ENCODE measurements at regions not wholly inside any gene's neighbourhood (a gene's known extent, or its start where the extent isn't known, plus 50 kb on each side); places are given as distances from the start of the nearest gene placed in this dataset.

DNA sequence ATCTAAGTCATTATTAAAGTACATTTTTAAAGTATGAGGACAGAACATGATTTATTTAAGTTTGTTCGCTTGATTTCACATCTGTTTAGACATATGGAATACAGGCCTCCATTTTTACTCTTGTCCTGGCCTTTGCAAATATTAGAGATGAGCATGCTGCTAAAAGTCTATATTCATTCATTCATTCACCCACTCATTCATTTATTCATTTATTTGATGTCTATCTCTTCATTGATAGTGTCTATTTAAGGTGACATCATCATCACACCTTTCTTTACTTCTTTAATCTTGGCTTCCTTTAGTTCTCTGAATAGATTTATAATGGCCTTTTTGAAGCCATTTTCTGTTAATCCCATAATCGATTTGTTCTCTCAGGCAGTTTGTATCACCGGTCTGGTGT, 68.0 kb downstream of the THNSL1 start:
- Mint-ChIP-seq H3K9me3 (peaks cover 7% of the 10 kb centered on the region), H3K4me3 (no peak overlapping the region), H3K27me3 (ENCODE audit: low read depth) (no peaks in the 10 kb centered on the region), H3K4me1 (peaks cover 9% of the 10 kb centered on the region), H3K36me3 (ENCODE audit: low read depth) (no peaks in the 10 kb centered on the region), H3K27ac (no peak overlapping the region)
- TF ChIP-seq, protein P1, sequence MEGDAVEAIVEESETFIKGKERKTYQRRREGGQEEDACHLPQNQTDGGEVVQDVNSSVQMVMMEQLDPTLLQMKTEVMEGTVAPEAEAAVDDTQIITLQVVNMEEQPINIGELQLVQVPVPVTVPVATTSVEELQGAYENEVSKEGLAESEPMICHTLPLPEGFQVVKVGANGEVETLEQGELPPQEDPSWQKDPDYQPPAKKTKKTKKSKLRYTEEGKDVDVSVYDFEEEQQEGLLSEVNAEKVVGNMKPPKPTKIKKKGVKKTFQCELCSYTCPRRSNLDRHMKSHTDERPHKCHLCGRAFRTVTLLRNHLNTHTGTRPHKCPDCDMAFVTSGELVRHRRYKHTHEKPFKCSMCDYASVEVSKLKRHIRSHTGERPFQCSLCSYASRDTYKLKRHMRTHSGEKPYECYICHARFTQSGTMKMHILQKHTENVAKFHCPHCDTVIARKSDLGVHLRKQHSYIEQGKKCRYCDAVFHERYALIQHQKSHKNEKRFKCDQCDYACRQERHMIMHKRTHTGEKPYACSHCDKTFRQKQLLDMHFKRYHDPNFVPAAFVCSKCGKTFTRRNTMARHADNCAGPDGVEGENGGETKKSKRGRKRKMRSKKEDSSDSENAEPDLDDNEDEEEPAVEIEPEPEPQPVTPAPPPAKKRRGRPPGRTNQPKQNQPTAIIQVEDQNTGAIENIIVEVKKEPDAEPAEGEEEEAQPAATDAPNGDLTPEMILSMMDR (IDR thresholded peaks at IDR 0.05; ENCODE audit: unreplicated experiment in 3 of 3) = no peak

DNA sequence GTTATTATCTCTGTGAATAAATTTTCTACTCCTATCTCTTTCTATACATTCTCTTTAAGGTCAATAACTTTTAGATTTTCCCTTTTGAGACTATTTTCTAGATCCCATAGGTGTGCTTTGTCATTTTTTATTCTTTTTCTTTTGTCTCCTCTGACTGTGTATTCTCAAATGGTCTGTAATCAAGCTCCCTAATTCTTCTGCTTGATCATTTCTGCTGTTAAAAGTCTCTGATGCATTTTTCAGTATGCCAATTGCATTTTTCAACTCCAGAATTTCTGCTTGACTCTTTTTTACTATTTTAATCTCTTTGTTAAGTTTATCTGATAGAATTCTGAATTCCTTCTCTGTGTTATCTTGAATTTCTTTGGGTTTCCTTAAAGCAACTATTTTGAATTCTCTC, 78.2 kb downstream of the THNSL1 start:
- no peak overlapping the region for H3K4me3 Mint-ChIP-seq
- no peaks in the 10 kb centered on the region for H3K36me3 Mint-ChIP-seq (ENCODE audit: low read depth)
- TF ChIP-seq, protein P1 (IDR thresholded peaks at IDR 0.05; ENCODE audit: unreplicated experiment in 3 of 3) = no peak
- H3K4me1 Mint-ChIP-seq = no peaks in the 10 kb centered on the region
- H3K27me3 Mint-ChIP-seq (ENCODE audit: low read depth) = no peaks in the 10 kb centered on the region
- H3K27ac Mint-ChIP-seq = no peak overlapping the region
- peaks cover 35% of the 10 kb centered on the region for H3K9me3 Mint-ChIP-seq

DNA sequence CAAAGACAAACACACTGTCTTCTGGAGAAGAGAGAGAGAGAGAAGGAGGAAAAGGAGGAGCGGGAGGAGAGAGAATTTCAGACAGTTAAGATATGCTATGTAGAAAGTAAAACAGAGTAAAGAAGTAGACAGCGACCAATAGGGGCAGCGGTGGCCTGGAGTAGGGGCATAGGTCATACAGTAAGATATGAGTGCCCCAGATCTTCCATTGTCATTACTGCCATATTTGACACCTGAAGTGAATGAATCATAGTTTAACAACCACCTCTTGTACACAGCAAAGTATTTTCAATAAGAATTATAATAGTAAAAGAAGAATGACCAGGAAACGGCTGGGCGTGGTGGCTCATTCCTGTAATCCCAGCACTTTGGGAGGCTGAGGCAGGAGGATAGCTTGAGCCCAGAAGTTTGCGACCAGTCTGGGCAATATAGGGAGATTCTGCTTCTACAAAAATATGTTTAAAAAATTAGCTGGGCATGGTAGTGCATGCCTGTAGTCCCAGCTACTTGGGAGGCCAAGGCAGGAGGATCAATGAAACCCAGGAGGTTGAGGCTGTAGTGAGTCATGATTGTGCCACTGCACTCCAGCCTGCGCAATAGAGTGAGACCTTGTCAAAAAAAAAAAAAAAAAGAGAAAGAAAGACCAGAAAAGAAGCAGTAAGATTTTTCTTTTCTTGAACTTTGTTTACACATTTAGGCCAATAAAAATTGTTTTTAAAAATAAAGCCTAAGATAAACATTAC, 77.0 kb upstream of the GPR158 start:
- H3K9me3 Mint-ChIP-seq = peaks cover 19% of the 10 kb centered on the region
- peaks cover 6% of the 10 kb centered on the region for H3K27me3 Mint-ChIP-seq (ENCODE audit: low read depth)
- H3K4me1 Mint-ChIP-seq = no peaks in the 10 kb centered on the region
- no peaks in the 10 kb centered on the region for H3K36me3 Mint-ChIP-seq (ENCODE audit: low read depth)
- H3K27ac Mint-ChIP-seq = no peak overlapping the region
- no peak overlapping the region for H3K4me3 Mint-ChIP-seq
- TF ChIP-seq, protein P1 (IDR thresholded peaks at IDR 0.05; ENCODE audit: unreplicated experiment in 3 of 3) = no peak

DNA sequence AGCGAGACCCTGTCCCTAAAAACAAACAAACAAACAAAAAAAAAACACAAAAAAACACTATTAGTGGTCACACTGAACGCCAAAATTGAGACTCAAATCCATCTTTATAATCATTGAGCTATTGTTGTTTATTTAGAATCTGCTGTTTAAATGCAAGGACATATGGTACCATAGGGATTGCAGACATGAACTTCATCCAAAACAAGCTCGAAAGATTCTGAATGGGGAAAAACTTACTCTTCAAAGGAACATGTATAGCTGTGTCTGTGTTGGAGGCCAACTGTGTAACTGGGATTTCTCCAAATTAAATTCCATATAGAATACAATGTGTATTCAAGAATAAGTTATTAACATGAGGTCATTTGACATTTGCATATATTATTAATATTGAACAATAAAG, 74.7 kb upstream of the GPR158 start:
- no peak overlapping the region for H3K4me3 Mint-ChIP-seq
- TF ChIP-seq, protein P1 (IDR thresholded peaks at IDR 0.05; ENCODE audit: unreplicated experiment in 3 of 3) = no peak
- H3K4me1 Mint-ChIP-seq = no peaks in the 10 kb centered on the region
- H3K9me3 Mint-ChIP-seq = no peaks in the 10 kb centered on the region
- no peaks in the 10 kb centered on the region for H3K36me3 Mint-ChIP-seq (ENCODE audit: low read depth)
- H3K27me3 Mint-ChIP-seq (ENCODE audit: low read depth) = peaks cover 6% of the 10 kb centered on the region
- no peak overlapping the region for H3K27ac Mint-ChIP-seq

DNA sequence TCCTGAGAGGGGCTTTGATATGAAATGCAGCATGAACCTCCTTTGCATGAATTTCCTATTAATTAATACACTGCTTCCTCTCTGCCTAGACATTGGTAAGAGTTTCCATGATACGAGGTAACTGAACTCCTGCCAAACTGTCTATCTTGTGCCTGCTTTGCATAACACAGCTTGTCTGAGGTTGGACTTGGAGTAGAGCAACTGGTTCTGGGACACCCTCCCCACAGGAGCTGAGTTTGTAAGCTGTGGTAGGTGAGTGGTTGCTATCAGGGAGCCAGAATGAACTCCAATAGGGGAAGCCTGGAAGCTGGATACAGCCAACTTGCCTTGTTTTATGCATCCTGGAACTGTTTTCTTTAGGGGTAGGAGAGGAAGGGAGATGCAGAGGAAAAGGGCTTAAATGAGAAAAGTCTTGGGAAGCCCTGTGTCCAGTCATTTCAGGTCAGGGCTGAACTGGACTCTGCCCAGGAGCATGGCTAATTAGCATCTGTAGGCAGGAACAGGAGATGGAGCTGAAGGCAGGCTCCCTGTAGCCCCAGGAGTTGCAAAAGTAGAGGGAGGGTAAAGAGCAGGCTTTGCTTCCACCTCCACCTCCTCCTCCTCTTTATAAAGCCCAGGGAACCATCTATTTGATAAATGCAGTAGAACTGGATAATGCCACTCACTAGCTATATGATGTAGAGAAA, 73.2 kb upstream of the GPR158 start:
- peaks cover 6% of the 10 kb centered on the region for H3K27me3 Mint-ChIP-seq (ENCODE audit: low read depth)
- H3K4me3 Mint-ChIP-seq = no peak overlapping the region
- TF ChIP-seq, protein P1 (IDR thresholded peaks at IDR 0.05; ENCODE audit: unreplicated experiment in 3 of 3) = no peak
- no peaks in the 10 kb centered on the region for H3K9me3 Mint-ChIP-seq
- no peaks in the 10 kb centered on the region for H3K36me3 Mint-ChIP-seq (ENCODE audit: low read depth)
- no peaks in the 10 kb centered on the region for H3K4me1 Mint-ChIP-seq
- no peak overlapping the region for H3K27ac Mint-ChIP-seq
